ENCODE measurements at regions not wholly inside any gene's neighbourhood (a gene's known extent, or its start where the extent isn't known, plus 50 kb on each side); places are given as distances from the start of the nearest gene placed in this dataset.

GRCh38 chr18:61194726-61195125 is 138.5 kb upstream of the CDH20 start:
- TF ChIP-seq, protein P1, sequence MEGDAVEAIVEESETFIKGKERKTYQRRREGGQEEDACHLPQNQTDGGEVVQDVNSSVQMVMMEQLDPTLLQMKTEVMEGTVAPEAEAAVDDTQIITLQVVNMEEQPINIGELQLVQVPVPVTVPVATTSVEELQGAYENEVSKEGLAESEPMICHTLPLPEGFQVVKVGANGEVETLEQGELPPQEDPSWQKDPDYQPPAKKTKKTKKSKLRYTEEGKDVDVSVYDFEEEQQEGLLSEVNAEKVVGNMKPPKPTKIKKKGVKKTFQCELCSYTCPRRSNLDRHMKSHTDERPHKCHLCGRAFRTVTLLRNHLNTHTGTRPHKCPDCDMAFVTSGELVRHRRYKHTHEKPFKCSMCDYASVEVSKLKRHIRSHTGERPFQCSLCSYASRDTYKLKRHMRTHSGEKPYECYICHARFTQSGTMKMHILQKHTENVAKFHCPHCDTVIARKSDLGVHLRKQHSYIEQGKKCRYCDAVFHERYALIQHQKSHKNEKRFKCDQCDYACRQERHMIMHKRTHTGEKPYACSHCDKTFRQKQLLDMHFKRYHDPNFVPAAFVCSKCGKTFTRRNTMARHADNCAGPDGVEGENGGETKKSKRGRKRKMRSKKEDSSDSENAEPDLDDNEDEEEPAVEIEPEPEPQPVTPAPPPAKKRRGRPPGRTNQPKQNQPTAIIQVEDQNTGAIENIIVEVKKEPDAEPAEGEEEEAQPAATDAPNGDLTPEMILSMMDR (conservative IDR thresholded peaks at IDR 0.05; ENCODE audit: low read length): no peak
- no peak for TF ChIP-seq EZH2phosphoT487 (IDR thresholded peaks at IDR 0.05; ENCODE audit: borderline replicate concordance, low read depth, low read length)

Data from OCI-LY7 (cell line).